Esophagus muscularis mucosa (tissue), 4 donors: ENCODE measurements at regions not wholly inside any gene's neighbourhood (a gene's known extent, or its start where the extent isn't known, plus 50 kb on each side); places are given as distances from the start of the nearest gene placed in this dataset.

Experiments used
- CTCF ChIP-seq, 3 experiments: fragments of 200-600 bp in 2 of 3; fragments of 450-650 bp in 1 of 3; sonication (generic) in 2 of 3; IDR thresholded peaks; one replicate each; pipeline ENCODE4 v1.5.1; 2017 to 2019; ENCODE audit warnings: antibody characterized with exemption in 3 of 3, mild to moderate bottlenecking in 2 of 3, moderate library complexity in 1 of 3
- EP300 ChIP-seq: sonication (generic); formaldehyde crosslinking; IDR thresholded peaks from one replicate; pipeline ENCODE4 v1.6.1; 2017; ENCODE audit warnings: antibody characterized with exemption
- POLR2A ChIP-seq: fragments of 450-650 bp; IDR thresholded peaks from one replicate; pipeline ENCODE4 v1.6.1; 2017; ENCODE audit warnings: antibody characterized with exemption, moderate library complexity, mild to moderate bottlenecking, low read depth
- POLR2AphosphoS5 ChIP-seq, 2 donors: sonication (generic); formaldehyde crosslinking; IDR thresholded peaks; one replicate each; pipeline ENCODE4 v1.6.1; 2017; ENCODE audit warnings: antibody characterized with exemption in 2 of 2

GRCh38 chr20:40932436-40932835, 96.2 kb upstream of the TOP1 start:
- TF ChIP-seq CTCF (IDR thresholded peaks at IDR 0.05), result no peak
- no peak for TF ChIP-seq POLR2AphosphoS5 (IDR thresholded peaks at IDR 0.05)
- no peak for TF ChIP-seq EP300
- no peak for TF ChIP-seq POLR2A
